ENCODE measurements at regions not wholly inside any gene's neighbourhood (a gene's known extent, or its start where the extent isn't known, plus 50 kb on each side); places are given as distances from the start of the nearest gene placed in this dataset.

DNA sequence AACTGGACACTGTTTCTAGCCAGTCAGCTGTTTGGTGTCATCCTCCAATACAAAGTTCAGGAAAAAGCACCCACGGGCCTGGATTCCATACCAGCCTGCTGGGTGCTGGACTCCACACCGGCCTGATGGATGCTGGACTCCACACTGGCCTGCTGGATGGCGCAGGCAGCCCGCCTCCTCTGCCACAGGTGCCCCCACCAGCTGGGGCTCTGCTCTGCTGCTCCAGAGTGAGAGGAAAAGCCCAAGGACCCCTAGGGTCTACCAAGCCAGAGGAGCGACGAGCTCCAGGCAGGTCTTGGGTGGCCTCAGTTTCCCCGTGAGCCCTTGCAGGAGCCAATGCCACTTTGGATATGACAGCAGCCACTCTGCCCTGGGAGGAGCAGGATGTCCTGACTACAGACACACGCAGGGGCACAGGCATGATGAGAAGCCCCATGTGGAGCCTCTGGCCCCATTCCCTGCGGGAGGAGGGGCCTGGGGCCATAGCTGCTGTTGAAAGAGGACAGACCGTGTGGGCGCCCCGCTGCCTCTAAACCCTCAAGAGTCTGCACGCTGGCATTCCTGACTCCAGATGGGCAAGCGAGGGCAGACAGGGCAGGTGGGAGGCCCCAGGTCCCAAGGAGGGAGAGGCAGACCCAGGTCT lies 141.6 kb downstream of the OLFM1 start:
- in situ Hi-C loops (cut with MboI; ENCODE audit: low pct_unique_long_range_greater_than_20kb, low sequenced_read_pairs) = no loop called here
- DNase-seq = no peak

DNA sequence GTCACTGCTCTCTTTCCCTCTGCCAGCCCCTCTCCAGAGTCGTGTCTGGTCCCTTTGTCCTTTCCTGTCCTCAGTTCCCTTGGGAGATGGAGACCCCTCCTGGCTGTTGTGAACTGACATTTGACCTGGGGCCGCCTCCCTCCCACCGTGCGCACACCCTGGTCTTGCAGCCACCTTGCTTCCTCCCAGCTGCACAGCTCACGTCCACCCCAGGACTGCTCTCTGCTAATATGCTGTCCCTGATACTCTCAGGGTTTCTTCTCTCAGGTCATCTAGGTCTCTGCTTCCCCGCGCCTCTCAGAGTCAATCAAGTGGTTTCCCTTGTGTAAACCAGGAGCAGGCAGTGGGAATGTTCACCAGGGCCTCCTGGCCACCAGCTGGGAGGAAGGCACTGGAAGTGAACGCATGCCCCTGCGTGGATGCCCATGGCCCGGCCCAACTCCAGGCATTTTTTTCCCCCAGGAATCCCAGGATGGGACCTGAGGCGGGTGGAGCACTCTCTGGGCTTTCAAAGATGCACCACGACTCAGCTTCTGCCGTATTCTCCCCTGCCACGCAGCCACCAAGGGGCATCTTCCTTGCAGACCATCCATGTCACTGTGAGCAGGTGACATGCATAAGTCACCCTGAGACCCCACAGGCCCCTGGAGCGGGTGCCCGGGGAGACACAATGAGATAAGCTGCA lies 142.4 kb downstream of the OLFM1 start:
- in situ Hi-C loops (cut with MboI; ENCODE audit: low pct_unique_long_range_greater_than_20kb, low sequenced_read_pairs) = no loop called here
- no peak for DNase-seq

DNA sequence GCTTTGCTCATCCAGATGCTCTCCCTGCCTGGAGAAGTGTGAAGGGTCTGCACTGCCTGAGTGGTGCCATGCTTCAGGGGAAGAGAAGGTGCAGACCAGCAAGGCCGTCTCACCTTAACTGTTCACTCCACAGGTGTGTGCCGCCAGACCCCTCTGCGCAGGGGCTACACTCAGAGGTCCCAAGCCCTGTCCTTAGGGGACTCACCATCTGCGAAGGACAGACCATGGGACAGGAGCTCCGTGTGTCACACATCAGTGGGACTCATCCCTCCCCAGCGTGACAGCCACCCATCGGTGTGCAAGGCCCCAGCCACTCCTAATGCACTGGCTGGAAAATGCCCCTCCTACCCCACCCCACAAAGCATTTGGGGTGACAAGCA lies 142.9 kb downstream of the OLFM1 start:
- DNase-seq = no peak
- in situ Hi-C loops (cut with MboI; ENCODE audit: low pct_unique_long_range_greater_than_20kb, low sequenced_read_pairs) = no loop called here

DNA sequence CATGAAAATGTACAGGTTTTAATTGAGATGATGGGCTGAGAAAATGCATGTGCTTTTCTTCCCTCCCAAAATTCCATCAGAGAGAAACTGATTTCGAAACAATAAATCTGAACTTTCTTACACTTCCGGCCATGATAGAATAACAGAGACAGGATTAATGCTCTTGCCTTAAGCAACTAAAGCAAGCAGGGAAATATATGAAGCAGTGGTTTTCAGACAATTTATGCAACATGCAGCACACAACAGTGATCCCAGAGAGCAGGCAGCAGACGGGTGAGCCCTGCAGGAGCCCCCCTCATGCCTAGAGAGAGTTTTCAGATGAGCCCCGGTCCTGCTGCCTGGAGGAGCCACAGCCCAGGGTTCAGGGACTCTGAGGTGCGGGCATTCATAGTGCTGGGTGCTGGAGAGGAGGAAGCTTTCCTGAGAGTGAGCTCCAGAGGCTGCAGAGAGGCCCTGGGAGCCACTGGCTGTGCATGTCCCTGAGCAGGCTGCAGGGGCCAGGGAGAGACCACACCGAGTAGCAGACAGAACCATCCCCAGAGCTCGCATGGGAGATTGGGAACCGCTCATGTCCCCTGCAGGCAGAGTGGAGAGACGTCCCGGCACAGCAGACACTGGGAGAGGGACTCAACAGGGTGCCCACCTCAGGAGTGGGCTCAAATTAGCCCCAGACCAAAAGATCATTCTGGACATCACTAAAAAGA lies 143.5 kb downstream of the OLFM1 start:
- no peak for DNase-seq
- in situ Hi-C loops (cut with MboI; ENCODE audit: low pct_unique_long_range_greater_than_20kb, low sequenced_read_pairs) = no loop called here

DNA sequence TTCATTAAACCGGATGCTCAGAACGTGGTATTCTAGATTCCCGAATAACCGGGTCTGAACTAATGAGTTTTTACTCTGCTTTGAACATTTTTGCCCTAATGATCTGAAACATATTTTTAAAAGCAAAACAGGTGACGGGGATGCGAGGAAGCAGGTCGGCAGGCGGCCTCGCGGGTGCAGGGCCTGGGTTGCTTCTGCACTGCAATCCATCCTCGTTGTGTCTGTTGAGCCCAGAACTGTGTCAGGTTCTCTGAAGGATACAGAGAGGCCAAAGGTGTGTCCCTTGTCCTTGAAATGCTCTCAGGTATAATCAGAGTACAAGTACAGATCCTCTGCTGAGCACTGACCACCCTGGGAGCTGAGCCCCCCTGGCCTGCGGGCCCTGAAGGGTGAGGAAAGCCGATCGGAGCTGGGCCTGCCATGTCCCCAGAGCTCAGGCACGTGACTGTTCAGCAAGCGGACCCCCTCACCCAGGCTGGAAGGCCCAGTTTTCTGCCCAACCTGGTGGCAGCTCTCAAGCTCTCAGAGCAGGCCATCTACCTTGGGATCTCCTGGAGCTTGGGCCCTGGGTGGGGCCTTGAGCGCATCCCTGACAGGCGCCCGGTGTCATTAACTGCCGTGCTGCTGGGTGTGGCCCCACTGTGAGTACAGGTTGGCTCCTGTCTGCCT lies 151.8 kb downstream of the OLFM1 start:
- no peak for DNase-seq
- in situ Hi-C loops (cut with MboI; ENCODE audit: low pct_unique_long_range_greater_than_20kb, low sequenced_read_pairs) = no loop called here

DNA sequence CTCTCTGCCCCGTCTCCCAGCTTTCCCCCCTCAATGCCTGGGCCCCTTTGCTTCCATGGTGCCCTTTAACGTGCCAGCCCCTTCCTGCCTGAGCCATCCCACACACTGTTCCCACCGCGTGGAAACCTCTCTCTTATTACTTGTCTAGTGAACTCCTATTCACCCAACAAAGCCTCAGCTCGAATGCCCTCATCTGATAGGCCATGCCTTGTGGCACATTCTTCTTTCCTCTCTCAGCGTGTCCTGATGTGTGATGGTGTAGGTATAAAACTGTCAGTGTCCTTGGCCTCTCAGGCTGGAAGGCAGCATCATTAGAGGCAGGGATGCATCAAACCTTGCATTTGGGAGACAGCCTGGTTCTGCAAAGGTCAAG lies 152.3 kb downstream of the OLFM1 start:
- in situ Hi-C loops (cut with MboI; ENCODE audit: low pct_unique_long_range_greater_than_20kb, low sequenced_read_pairs) = no loop called here
- DNase-seq = no peak

DNA sequence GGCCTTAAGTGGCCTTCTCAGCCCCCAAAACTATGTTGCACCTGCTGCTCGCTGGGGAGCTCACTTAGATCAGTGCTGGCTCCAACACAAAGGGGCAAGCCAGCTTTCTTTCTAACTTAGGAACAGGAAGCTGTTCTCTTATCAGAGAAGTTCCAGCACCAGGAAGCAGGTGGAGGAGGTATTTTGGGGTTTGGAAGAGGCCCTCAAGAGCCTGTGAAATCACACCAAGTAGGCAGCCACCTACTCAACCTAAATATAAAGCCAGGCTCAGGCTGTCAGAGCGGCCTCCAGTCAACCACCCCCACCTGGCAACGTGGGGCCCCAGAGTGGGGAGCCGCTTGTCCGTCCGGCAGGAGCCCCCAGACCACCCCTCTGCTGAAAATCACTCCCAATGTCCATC lies 152.8 kb downstream of the OLFM1 start:
- DNase-seq = no peak
- in situ Hi-C loops (cut with MboI; ENCODE audit: low pct_unique_long_range_greater_than_20kb, low sequenced_read_pairs) = no loop called here

DNA sequence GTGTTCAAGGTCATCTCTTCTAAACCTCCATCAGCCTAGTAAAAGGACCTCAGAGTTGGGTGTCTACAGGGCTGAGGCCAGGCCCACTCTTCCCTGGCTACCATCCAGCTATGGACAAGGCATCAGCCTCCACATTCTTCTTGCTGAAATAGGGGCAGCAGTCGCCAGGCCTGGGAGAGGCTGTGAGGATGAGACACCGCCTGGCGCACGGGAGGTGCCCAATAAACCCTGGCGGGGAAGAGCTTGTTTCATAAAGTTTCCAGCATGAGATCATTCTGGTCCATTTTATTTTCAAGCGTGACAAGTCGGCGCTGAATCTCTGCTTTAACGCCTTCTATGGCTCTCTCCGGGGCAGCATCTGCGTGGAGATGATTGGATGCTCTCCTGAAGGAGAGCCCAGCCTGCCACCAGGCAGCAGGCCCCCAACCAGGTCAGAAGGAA lies 153.4 kb downstream of the OLFM1 start:
- DNase-seq = no peak
- in situ Hi-C loops (cut with MboI; ENCODE audit: low pct_unique_long_range_greater_than_20kb, low sequenced_read_pairs) = no loop called here

DNA sequence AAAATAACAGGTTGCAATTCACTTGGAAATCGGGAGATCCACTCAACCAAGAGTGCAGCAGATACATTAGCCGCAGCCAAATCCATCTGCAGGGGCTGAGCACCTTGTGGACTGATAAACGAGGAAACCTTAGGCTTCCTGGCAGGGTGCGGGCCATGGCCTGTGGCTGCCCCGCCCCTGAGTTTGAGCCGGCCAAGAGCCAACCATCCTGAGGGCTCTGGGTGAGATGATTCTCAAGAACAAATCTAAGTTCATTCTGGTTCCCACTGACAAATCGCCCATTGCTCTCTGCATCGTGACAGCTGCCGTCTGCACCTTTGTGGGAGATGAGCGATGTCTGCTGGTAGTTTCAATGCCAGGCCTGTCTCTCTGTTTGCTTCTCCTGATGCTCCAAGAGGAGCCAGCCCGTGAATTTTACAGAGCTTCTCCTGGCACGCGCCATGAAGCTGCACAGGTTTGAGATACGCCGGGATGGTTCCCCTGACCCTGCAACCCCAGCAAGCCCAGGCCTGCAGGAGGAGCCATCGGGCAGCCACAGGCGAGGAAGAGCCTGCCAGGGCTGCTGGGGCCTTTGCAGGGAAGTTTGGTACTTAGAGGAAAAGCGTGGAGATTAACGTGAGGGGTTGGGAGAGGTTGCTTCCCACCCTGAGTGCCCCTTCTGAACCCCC lies 154.0 kb downstream of the OLFM1 start:
- DNase-seq = no peak
- in situ Hi-C loops (cut with MboI; ENCODE audit: low pct_unique_long_range_greater_than_20kb, low sequenced_read_pairs) = no loop called here

DNA sequence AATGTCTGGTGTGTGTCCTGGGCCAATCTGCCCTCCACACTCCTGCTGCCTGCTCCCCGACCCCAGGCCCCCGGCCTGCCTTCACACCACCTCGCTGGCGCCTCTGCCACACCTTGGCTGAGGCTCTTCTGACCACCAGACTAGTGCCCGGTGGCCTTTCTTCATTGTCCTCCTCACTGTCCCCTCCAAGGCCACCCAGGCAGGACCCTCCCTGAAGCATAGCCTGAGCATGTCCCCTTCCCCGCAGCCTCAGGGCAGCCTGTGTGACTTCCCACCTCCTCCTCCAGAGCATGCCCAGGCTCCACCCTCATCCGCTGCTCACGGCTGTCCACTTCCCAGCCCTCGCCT lies 154.6 kb downstream of the OLFM1 start:
- DNase-seq = no peak
- in situ Hi-C loops (cut with MboI; ENCODE audit: low pct_unique_long_range_greater_than_20kb, low sequenced_read_pairs) = no loop called here

DNA sequence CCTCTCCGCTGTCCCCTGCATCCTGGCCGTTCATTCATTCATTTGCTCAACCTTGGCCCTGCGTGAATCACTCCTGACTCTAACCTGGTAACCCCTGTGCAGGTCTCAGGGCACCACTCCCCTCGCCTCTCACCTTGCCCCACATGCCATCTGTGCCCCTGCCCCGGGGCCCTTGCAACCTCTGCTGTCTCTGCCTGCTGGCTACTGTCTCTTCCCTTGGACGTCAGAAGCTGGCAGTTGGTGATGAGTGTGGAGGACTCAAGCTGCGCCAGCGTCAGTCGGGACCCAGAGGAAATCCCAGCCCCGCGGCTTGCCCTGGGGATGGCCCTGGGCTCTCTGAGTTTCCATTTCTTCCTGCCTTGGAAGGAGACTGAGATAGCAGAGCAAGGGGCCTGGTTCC lies 154.9 kb downstream of the OLFM1 start:
- DNase-seq = no peak
- in situ Hi-C loops (cut with MboI; ENCODE audit: low pct_unique_long_range_greater_than_20kb, low sequenced_read_pairs) = no loop called here

DNA sequence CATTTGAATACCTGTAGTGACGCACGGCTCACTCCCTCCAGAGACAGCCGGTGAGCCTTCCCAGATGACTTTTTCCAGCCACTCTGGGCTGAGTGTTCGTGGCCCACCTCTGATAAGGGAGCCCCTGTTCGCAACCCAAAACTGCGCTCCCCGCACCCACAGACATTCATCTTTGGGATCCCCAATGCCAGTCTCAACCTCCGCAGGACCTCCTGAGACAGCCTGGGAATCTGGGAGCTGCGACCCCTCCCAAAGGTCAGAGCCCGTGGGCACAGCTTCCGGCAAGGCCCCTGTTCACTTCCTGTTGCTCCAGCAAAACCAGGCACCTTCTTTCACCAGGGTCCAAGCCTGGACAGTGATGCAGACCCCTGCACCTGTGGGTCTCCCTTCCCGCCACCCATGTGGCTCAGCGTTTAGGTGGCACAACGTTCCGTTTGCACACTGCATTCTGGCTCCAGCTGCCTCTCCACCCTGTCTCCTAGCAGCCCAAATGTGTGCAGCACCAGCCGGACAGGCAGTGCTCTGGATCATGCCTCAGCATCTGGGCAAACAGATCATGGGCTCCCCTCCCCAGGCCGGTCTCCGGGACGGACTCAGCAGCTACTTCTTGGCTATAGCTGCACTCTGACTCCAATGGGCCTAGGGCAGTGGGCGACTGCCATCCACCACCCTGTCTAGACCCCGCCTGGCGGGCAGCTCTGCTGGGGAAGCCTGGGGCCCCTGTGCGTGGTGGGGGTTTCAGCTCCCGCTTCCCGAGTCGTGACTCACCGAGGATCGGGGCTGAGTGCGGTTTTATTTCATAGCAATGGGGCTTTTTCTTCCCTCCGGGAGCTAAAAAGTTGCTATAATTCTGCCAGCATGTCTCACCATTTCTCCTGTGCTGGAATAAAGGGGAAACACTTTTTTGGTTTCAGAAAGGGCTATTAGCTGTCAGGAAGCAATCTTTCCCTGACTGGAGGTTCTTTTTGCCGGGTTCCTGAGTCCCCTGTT lies 156.0 kb downstream of the OLFM1 start:
- DNase-seq = no peak
- in situ Hi-C loops (cut with MboI; ENCODE audit: low pct_unique_long_range_greater_than_20kb, low sequenced_read_pairs) = no loop called here

DNA sequence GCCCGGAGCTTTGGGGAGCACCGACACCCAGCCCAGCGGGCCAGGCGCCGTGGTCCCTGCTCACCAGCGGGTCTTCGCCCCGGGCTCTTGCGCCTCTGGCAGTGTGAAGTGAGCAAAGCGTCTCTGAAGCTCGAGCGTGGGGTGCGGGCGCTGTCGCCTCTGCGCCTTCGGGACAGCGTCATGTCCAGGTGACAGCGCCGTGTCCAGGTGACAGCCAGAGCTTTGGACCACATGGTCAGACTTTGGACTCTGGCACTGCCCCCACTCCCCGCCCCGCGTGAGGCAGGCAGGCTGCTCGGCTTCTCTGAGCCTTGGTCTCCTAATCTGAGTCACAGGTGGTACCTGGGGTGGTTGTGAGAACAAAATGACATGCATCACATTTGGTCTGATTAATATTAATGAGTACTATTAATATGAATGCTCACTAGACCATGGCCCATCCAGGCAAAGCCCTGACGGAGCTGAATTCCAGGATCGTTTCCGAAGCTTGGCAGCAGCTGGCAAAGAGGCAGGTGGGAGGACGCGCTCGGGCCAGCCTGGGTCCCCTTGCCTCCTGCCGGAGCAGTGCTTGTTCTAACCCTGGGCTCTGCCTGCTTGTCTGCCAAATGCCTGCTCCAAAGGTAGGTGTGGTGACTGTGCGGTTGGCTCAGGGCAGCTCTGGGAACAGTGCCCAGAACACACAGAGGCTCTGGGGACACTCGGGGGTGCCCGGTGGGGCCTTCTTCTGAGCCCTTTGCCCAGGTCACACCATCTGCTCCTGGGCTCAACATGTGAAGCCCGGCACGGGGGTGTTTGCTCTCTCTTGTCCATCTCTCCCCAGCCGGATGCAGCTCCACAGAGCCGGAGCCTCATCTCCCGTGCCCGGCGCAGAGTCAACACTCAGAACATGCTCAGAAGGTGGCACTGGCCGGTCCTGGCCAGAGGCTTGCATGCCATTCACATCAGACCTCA lies 157.1 kb downstream of the OLFM1 start:
- in situ Hi-C loops (cut with MboI; ENCODE audit: low pct_unique_long_range_greater_than_20kb, low sequenced_read_pairs) = no loop called here
- DNase-seq = no peak

DNA sequence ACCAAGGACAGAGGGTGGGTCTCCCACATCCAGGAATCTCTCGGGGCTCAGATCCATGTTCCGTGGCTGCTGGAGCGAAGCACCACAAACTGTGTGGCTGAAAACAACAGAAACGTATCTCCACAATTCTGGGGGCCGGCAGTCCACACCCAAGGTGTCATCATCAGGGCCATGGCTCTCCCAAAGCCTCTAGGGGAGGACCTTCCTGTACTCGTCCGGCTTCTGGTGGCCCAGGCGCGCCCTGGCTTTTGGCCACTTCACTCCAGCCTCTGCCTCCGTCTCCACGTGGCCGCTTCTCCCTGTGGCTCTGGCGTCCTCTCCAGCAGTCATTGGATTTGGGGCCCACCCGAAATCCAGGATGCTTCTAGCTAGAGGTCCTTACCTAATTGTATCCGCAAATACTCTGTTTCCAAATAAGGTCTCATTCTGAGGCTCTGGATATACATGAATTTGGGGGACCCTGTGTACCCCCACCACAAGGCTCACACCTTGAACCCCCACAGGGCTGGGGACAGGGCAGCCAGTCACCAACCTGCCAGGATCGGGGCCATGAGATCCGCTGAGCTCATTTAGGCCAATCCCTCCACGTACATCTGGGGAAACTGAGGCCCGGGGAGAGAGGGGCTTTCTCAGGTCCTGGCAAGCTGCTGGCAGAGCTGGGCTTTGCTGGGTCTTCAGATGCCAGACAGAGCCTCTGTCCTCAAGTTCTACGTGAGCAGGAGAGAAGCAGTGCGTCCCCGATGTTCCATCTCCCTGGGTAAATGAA lies 158.2 kb downstream of the OLFM1 start:
- in situ Hi-C loops (cut with MboI; ENCODE audit: low pct_unique_long_range_greater_than_20kb, low sequenced_read_pairs) = no loop called here
- no peak for DNase-seq

DNA sequence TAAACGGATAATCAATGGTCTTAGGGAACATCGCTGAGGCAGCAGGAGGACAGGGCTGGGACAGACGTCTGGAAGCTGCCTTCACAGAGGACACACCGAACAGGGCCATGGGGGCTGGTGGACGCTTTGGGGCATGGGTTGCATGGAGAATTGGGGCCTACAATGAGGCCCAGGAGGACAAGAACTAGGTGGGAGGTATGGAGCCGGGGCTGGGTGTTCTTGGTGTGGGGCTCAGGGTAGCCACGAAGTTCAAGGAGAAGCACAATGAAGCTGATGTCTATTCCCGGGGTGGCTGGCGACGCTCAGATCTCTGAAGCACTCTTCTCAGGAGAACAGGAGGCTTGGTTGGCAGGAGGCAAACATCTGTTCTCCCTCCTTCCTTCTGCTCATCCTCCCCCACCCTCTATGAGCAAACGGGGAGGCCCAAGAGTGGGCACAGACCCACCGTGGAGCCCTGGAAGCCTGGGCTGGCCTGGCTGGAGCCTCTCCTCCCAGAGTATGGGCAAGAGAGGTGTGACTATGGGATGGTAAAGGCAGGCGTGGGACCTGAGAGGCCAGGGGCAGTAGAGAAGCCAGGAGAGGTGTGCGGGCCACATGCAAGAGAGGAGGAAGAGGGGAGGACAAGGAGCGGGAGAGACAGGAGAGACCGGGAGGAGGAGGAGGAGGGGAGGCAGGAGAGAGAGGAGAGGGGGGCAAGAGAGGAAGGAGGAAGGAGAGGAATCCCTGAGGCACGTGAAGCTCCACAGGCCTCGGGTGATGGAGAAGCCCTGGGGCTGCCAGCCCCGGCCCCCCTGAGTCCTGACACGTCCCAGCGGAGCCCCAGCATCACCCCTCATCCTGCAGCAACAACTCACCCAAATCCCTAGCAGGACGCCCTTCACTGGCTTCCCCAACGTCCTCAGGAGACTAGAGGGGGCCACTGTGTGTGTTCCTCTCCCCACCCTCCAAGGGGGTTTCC lies 159.1 kb downstream of the OLFM1 start:
- DNase-seq = no peak
- in situ Hi-C loops (cut with MboI; ENCODE audit: low pct_unique_long_range_greater_than_20kb, low sequenced_read_pairs) = no loop called here

Data from KBM-7 (cell line).